Prostate gland (tissue), 2 donors: ENCODE measurements at regions not wholly inside any gene's neighbourhood (a gene's known extent, or its start where the extent isn't known, plus 50 kb on each side); places are given as distances from the start of the nearest gene placed in this dataset.

ENCODE experiments used
- CTCF ChIP-seq, 4 experiments: fragments of 200-600 bp in 2 of 4; fragments of 450-650 bp in 2 of 4; sonication (generic) in 2 of 4; IDR thresholded peaks; 1 replicate in 3 of 4; 2 replicates in 1 of 4; pipeline ENCODE4 v1.5.1; 2016 to 2019; ENCODE audit warnings: antibody characterized with exemption in 4 of 4, mild to moderate bottlenecking in 2 of 4, moderate library complexity in 2 of 4
- POLR2A ChIP-seq: fragments of 450-650 bp; IDR thresholded peaks from one replicate; pipeline ENCODE4 v1.6.1; 2016; ENCODE audit warnings: antibody characterized with exemption, mild to moderate bottlenecking
- POLR2AphosphoS5 ChIP-seq: sonication (generic); formaldehyde crosslinking; IDR thresholded peaks from one replicate; pipeline ENCODE4 v1.6.1; 2017; ENCODE audit warnings: antibody characterized with exemption

DNA sequence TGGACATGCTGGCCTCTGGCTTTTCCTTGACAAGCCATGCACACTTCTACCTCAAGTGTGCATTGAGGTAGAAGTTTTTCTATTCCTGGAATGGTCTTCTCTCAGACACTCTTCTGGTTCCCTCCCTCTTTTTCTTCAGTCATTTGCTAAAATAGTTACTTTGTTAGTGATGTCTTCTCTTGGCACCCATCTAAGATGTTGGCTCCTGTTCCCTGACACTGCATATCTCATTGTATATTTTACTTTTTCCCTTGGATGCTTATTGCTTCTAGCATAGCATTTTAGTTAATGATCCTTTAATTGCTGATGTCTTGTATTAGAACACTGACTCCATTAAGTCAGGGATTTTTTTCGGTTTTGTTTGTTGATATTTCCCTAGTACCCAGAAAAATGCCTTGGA is 758.7 kb upstream of the NRSN1 start:
- TF ChIP-seq CTCF (IDR thresholded peaks at IDR 0.05) (no peak), POLR2AphosphoS5 (no peak), POLR2A (no peak)
